DMS 273 (cell line): ENCODE measurements at regions not wholly inside any gene's neighbourhood (a gene's known extent, or its start where the extent isn't known, plus 50 kb on each side); places are given as distances from the start of the nearest gene placed in this dataset.
"Not testable (repeated sequence)": the region's sequence is repeated elsewhere in the genome, so short reads cannot be mapped to it uniquely, and the experiment has no call there.

Experiments used
- DNase-seq: peaks from one replicate; lab custom pipeline; 2025; ENCODE audit not compliant: unreplicated experiment; lab: John Stamatoyannopoulos, UW

DNA sequence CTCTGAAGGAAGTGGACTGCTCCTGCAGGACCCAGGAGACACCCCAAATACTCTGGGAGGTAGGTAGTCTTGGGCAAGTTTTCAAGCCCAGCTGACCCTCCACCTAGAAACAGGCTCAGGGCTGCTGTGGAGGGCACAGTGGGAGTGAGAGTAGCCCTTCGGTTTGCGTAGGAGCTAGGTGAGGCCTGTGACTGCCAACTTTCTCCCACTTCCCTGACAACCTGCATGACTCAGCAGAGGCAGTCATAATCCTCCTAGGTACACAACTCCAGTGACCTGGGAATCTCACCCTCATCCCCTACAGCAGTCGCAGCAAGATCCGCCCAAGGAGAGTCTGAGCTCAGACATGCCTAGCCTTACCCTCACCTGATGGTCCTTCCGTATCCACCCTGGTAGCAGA is 439.1 kb downstream of the CNTNAP4 start:
- not testable (repeated sequence) for DNase-seq

DNA sequence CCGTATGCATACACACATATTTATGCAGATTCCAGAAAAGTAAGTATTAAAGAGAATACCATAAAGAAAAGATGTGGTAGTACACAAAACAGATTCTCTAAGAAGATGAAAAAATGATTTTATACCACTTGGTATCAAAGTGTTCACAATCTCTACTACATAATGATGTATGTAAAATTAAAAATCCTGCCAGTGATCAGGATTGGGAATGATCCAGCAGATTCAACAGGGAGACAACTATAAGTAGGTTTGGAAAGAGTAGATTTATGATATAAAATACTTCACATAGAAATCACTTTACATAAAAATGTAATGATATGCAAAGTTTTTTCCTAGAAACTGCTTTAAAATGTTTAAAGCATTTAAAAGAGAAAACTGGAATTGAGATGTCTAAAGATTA is 447.0 kb downstream of the CNTNAP4 start:
- DNase-seq = no peak

DNA sequence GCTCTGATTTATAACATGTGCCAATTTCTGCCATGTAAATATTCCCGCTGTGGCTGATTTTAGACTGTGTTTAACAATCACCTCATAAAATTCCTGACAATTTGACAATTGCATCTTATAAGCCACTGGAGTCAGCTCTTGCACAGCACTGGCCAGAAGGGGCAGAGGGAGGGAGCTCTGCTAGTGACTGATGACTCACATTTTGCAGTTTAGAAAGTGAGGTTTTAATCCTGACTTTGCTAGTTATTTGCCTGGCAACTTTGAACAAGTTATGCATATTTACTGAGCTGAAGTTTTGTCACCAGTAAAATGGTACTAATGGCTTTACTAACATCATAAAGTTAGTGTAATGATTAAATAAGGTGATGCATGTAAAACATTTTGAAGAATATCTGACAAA is 452.3 kb downstream of the CNTNAP4 start:
- DNase-seq = peak; percentile 4

DNA sequence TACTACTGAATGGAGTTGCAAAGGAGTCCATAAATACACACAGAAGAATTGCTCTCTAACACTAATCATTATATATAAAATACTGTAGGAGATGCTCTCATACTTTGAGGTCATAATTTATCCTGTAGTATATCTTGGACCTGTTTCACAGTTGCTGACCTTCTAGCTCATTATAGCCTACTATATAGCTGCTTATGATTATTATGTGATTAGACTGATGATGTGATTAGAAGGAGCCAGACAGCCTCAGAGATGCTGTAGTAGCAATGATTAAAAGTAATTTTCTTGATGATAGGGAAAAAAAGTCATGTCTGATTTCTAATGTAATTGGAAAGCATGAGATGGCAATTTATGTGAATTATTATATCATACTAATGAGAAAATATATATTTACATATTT is 455.7 kb downstream of the CNTNAP4 start:
- no peak for DNase-seq

DNA sequence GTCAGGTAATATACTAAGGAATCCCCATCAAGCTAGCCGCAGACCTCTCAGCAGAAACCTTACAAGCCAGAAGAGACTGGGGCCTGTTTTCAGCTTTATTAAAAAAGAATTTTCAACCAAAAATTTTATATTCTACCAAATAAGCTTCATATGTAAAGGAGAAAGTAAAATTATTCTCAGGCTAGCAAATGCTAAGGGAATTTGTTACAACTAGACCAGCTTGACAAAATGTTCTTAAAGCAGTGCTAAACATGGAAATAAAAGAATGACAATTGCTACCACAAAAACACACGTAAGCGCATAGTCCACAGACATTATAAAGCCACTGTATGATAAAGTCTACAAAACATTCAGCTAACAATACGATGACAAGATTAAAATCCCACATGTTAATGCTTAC is 449.4 kb upstream of the MON1B start:
- no peak for DNase-seq

DNA sequence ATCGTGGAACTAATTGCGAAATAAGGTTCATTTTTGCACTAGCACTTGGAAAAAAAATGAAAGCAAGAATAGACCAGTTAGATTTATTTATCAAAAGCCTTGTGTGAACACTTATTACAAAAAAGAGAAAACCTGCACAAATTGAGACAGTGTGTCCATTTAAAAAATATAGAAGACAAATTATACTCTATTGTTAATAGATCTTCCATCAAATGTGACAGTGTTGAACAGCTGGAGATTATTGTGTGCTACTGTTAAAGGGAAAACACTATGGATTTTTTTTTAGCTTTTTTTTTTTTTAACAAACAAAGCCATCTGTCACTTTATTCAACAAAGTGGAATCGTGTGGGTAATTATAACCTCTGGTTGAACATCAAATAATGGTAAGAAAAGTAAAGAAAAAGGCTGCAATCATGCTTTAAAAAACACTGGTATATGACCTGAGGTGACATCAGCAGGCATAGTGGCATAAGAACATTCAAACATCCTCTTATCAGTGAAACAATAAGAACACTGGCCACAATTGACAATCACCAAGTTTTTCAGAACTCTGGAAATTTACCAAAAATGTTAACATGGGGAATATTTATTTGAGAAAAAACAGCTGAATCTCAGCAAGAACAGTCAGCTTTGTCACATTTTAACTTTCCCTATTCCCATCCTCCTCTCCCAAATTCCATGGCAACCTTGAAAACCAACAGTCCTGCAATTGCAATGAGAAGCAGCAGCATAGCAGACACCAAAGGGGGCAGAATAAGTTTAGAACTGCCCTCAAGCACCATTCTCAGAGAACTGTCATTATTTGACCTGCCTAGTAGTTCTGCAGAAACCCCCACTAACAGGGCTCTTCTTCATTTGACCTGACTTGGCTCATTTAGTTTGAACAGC is 442.3 kb upstream of the MON1B start:
- DNase-seq = peak; percentile 12

DNA sequence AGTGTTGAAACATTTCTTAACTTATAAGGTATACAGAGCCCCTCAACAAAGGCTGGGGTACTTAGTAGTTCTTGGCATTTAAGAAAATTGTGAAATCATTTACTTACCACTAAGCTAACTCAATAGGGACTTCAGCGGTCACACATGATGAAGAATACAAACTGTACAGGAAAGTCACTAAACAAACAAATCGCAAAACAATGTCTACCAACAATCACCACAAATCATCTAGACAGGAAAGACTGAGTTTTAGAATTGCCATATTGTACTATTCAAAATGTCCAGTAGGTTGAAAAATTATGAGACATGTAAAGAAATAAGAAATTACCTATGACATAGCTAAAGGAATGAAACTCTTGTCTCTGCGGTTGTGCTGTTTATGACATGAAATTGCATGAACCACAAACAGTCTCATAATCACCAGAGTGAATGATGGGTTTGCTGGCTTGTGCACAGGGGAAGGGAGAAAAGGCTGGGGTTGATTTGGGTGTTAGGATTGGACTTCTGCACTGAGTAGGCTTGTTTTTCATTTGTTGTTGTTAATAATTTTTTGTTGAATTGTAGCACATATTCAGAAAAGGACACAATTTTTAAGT is 441.1 kb upstream of the MON1B start:
- DNase-seq = no peak

DNA sequence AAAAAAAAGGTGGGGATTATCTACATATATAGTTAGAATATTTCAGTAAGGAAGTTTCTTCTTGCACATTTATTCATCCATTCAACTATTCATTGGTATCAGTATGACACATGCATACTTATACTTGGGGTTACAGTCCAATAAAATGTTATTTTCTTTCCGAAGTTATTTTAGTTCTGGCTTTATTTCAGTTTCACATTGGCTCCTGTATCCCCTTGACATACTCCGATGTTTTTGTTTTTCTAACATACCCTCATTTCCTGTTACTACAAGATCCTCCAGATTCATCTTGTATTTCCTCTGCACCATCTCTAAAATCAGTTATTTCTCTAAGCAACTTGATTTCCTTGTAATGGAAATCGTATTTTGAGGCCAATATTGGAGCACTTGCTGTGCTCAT is 435.5 kb upstream of the MON1B start:
- DNase-seq = no peak

DNA sequence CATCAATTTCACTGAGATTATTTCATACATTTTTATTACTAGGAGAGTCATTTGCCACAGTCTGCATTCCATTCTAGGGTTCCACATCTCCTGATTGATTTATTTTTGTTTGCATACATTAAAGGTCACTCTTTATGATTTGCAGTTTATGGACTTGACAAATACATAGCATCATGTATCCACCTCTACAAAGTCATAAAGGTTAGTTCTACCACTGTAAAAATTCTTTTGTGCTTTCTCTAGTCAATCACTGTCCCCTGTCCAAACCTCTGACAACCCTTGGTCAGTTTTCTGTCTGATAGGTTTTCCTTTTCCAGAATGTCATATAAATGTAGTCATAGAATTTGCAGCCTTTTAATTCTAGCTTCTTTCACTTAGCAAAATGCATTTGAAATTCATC is 434.6 kb upstream of the MON1B start:
- DNase-seq = no peak

DNA sequence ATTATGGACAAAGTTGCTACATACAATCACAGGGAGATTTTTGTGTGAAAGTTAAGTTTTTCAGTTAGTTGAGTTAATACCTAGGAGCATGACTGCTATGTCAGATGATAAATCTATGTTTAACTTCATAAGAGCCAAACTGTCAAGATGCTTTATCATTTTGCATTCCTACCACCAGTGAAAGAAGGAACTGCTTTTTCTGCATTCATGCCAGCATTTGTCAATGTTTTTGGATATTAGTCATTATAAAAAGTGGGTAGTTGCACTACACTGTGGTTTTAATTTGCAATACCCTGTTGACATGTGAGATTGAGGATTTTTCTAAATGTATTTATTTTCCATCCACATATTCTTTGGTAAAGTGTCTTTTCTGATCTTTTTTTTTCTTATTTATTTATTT is 434.0 kb upstream of the MON1B start:
- no peak for DNase-seq

DNA sequence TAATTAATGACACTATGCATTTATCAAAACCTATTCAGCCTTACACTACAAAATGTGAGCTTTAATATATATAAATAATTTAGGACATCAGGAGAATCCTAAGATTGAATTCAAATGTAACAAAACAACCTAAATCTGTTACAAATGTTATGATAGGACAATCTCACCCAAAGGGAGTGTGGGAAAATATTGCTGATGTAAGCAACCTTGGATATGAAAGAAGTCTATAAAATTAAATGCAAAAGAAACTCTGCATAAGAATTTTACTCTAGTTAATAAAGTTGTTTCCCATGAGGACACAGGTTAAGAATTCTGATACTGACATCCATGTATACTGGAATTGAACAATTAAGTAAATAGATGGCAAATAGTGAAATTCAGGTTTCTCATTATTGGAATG is 424.5 kb upstream of the MON1B start:
- DNase-seq = no peak

DNA sequence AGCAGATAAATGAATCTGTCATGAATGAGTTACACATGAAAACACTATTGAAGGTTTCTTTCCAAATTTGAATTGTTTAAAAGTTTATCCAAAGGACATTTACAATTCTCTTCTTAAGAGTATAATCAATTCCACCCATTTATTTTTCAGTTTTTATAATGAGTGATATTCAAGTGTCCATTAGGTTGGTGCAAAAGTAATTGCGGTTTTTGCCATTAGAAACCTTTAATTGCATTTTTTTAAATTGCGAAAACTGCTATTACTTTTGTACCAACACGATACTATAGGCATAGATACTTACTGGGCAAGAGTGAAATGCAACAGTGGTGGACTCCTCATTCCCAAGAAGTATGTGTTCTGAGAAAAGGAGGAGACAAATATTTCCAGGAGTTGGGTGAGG is 422.7 kb upstream of the MON1B start:
- DNase-seq = no peak

DNA sequence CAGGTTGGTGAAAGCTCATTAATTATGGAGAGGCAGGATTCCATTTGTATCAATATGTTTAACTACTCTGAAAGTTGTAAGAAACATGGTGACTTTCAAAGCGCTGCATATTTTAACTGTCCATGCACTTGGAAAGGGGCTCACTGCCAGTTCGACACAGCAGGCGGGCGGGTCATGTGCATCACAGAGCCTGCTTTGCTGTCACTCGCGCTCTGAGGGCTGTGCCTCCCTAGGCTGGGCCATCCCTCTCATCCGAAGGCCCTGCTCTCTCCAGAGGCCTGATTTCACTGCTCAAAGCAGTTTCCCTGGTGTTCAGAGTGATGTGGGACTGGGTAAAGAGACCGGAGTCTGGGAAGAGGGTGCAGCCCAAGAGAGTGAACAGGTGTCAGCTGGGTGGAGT is 422.0 kb upstream of the MON1B start:
- no peak for DNase-seq

DNA sequence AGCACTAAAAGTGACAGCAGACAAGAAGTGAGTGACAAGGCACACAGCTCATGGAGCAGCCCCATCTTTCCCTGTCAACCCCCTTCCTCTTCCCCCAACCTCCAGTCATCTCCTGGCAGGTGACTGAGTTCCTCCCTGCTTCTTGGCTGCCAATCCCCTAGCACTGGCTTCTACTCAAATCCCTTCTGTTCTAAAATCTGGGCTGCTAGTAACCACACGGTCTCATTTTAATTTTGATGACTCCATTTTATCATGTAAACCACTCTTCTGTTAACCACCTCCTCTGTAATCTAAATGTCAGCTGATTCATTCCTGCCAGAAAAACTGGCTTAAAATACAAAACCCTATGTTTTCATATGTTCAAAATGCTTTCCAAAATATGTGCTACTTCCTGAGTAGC is 419.8 kb upstream of the MON1B start:
- no peak for DNase-seq

DNA sequence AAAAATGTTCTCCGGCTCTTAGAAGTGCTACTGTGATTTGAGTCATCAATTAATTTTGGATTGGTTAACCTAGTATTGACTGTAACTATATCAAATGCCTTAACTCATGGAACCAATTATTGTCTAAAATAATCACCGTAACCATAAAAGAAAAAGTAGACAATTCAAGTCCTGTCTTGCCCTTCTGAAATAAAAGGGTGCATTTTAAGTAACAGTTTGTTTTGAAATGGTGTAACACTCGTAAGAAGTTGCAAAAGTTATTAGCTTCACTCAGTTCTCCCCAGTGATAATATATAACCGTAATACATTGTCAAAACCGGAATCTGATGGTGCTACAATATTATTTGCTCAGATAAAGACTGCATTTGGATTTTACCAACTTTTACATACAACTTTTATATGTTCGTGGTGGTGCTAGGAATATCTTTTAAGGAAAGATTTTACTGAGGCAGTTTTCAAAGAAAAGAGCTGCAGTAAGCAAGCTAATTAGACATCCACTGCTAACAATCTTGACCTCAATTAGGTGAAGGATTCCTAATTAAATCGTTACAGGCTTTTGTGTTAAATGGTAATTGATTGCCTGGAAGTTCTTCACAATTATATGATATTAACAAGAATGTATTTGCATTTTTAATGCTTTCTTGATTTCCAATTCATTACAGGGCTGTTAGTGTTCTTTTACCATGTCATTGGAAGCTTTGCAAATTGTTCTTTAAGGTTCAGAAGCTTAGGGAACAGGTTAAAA is 413.1 kb upstream of the MON1B start:
- DNase-seq = no peak

DNA sequence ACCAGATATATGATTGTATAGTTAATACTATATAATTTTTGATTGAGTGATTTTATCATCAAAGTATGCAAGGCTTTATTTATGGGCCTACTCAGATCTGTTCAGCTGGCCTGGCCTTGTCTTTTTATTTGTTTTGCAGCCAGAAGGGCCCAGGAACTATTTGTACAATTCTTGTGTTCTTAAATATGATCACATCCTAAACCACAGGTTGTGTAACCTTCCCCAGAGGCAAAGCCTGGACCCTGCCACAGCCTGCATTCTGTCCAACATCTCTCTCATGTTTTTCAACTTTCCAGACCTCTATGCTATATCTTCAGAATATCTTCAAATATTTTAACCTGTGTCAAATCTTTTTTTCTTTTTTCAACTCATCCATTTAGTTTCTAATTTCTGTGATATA is 410.4 kb upstream of the MON1B start:
- no peak for DNase-seq

DNA sequence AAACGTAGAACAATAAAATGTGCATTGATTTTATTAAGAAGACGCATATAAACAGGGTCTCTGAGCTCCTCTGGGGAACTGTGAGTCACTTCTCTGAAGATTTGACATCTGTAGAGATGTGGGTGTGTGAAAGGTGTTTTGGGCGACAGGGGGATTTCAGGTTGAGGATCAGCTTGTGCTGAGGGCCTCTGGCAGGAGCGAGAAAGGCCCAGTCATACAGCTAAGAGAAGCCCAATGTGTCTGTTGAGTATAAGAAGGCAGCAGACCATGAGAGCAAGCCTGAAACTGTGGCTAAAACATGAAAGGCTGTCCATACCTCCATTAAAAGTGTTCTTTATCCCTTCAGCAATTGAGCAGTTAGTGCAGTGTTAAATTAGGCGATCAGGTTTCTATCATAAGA is 406.5 kb upstream of the MON1B start:
- no peak for DNase-seq

DNA sequence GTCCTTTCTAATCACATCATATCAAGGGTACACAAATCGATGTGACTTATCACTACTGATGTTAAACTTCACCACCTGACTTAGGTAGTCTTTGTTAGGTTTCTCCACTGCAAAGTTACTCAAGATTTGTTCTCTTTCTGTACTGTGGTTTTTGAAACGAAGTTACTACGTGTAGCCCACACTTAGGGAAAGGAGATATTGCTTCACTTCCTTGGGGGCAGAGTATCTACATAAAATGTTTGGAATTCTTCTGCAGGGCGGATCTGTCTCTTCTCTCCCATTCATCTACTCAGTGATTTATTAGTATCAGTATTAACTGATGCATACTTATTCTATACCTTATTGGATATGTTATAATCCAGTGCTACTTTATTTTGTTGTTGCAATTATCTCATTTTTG is 403.6 kb upstream of the MON1B start:
- DNase-seq = no peak

DNA sequence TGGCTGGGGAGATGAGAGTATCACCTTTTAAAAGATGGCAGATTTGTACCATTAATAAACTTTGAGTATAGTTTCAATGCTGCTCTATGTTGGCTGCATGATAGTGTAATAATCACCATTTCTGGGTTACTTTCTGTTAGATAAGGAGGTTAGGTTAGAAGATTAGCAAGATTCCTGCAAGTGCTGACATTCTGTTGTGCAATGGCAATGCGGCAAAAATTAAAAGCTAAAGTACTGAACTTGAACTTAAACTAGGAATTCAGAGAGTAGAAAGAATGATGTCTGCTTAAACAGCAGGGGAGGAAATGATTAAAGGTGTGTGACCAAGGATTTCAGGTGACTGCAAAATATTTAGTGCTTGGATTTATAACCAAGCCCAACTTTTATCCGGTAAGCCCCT is 399.8 kb upstream of the MON1B start:
- DNase-seq = no peak

DNA sequence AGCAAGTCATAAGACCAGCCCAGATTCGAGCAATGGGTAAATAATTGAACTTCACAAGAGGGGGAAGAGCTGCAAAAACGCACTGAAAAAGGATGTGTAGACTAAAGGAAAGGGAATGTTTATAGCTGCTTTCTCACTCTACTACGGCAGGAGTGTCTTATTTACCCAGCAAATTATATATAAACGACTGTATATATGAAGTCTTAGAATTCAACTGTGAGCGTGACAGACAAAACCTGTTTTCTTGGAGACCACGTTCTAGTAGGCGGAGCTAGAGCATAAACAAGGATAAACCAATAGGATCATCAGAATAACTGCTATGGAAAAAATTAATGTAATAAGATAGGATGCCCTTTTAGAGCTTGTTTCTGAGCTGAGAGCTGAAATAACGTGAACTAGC is 394.6 kb upstream of the MON1B start:
- DNase-seq = no peak

DNA sequence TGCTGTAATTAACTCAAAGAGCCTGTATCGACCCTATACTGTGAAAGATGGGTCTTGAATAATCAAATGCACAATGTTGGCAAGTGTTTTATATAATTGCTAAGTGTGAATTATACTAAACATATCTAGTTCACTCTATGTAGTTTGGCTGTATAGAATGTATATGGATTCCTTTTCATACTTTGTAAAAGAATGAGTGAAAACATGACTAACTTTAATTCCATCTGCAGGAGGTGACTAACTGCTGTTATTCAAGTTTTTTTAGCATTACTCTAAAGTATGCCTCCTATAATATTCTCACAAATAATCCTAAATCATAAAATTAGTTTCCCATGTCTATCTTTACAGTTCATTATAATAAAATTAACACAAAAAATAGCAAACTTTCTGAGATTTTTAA is 394.0 kb upstream of the MON1B start:
- DNase-seq = no peak

DNA sequence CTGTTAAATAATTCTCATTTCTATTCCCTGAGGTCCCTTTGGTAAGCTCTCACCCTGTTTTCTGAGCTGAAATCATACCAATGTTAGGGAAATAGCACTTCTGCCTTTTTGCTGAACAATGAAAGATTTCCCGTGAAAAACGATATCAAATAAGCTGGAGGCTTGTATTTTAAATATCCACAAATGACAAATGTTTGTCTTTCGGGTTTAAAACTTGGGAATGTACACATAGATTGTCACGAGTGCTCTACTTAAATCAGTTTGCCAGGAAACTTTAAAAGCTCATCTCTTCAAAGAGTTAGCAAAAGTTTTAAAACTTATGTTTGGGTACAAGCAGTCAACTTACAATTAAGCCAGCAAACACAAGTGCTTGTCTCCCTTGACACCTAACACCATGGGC is 393.5 kb upstream of the MON1B start:
- no peak for DNase-seq
